ENCODE measurements at regions not wholly inside any gene's neighbourhood (a gene's known extent, or its start where the extent isn't known, plus 50 kb on each side); places are given as distances from the start of the nearest gene placed in this dataset.

- no peaks in the 10 kb centered on the region for H3K27me3 ChIP-seq (ENCODE audit: control insufficient read depth in 4 of 4, insufficient read depth in 4 of 4, low read length in 3 of 4)
- H3K9ac ChIP-seq (ENCODE audit: low read depth in 1 of 2, low read length in 2 of 2) = no peak overlapping the region
- H3K4me3 ChIP-seq (ENCODE audit: low read depth in 1 of 3, low read length in 3 of 3) = no peak overlapping the region
- no peak overlapping the region for H3K27ac ChIP-seq (ENCODE audit: low read depth in 1 of 2, low read length in 2 of 2)
- H3K9me3 ChIP-seq (ENCODE audit: control insufficient read depth in 4 of 4, low read length in 3 of 4) = no peaks in the 10 kb centered on the region
- H3K4me1 ChIP-seq (ENCODE audit: control insufficient read depth in 4 of 4, insufficient read depth in 4 of 4, low read length in 3 of 4) = no peaks in the 10 kb centered on the region
- H3K36me3 ChIP-seq (ENCODE audit: control insufficient read depth in 4 of 4, insufficient read depth in 3 of 4, low read depth in 1 of 4, low read length in 3 of 4) = no peaks in the 10 kb centered on the region
- no peak for TF ChIP-seq HNF4G (IDR thresholded peaks at IDR 0.05)
- no peak for TF ChIP-seq FOXA1 (IDR thresholded peaks at IDR 0.05)
- TF ChIP-seq CTCF (IDR thresholded peaks at IDR 0.05; ENCODE audit: low read depth, low read length, missing input control) = no peak
- no peak for TF ChIP-seq JUND (IDR thresholded peaks at IDR 0.05)
- no peak for TF ChIP-seq RAD21 (IDR thresholded peaks at IDR 0.05)
- WGBS = 88% methylated on average over 7 of the region's 7 CpGs
- no peak for DNase-seq (ENCODE audit: low spot score)
These were observed 51.2 kb upstream of the ROCK1 start for GRCh38 chr18:21162786-21163185.

- H3K9me3 ChIP-seq (ENCODE audit: control insufficient read depth in 4 of 4, low read length in 3 of 4) = no peaks in the 10 kb centered on the region
- no peaks in the 10 kb centered on the region for H3K27me3 ChIP-seq (ENCODE audit: control insufficient read depth in 4 of 4, insufficient read depth in 4 of 4, low read length in 3 of 4)
- no peak for DNase-seq (ENCODE audit: low spot score)
- TF ChIP-seq ATF3 (IDR thresholded peaks at IDR 0.05) (no peak), YY1 (IDR thresholded peaks at IDR 0.05) (peak; percentile 15)
- H3K36me3 ChIP-seq (ENCODE audit: control insufficient read depth in 4 of 4, insufficient read depth in 3 of 4, low read depth in 1 of 4, low read length in 3 of 4) = no peaks in the 10 kb centered on the region
- H3K9ac ChIP-seq (ENCODE audit: low read depth in 1 of 2, low read length in 2 of 2) = no peak overlapping the region
- H3K4me1 ChIP-seq (ENCODE audit: control insufficient read depth in 4 of 4, insufficient read depth in 4 of 4, low read length in 3 of 4) = no peaks in the 10 kb centered on the region
- H3K27ac ChIP-seq (ENCODE audit: low read depth in 1 of 2, low read length in 2 of 2) = no peak overlapping the region
- H3K4me3 ChIP-seq (ENCODE audit: low read depth in 1 of 3, low read length in 3 of 3) = no peak overlapping the region
- WGBS = 69% methylated on average over 6 of the region's 6 CpGs
These were observed 52.3 kb upstream of the ROCK1 start for GRCh38 chr18:21163647-21164547.

GRCh38 chr18:21164548-21165095 lies 53.0 kb upstream of the ROCK1 start:
- DNase-seq (ENCODE audit: low spot score) = no peak
- no peaks in the 10 kb centered on the region for H3K36me3 ChIP-seq (ENCODE audit: control insufficient read depth in 4 of 4, insufficient read depth in 3 of 4, low read depth in 1 of 4, low read length in 3 of 4)
- H3K4me1 ChIP-seq (ENCODE audit: control insufficient read depth in 4 of 4, insufficient read depth in 4 of 4, low read length in 3 of 4) = no peaks in the 10 kb centered on the region
- 76% methylated on average over 2 of the region's 2 CpGs for WGBS
- no peak overlapping the region for H3K4me3 ChIP-seq (ENCODE audit: low read depth in 1 of 3, low read length in 3 of 3)
- no peak overlapping the region for H3K9ac ChIP-seq (ENCODE audit: low read depth in 1 of 2, low read length in 2 of 2)
- no peaks in the 10 kb centered on the region for H3K9me3 ChIP-seq (ENCODE audit: control insufficient read depth in 4 of 4, low read length in 3 of 4)
- no peak overlapping the region for H3K27ac ChIP-seq (ENCODE audit: low read depth in 1 of 2, low read length in 2 of 2)
- no peaks in the 10 kb centered on the region for H3K27me3 ChIP-seq (ENCODE audit: control insufficient read depth in 4 of 4, insufficient read depth in 4 of 4, low read length in 3 of 4)
- no peak for TF ChIP-seq FOXA2 (IDR thresholded peaks at IDR 0.05)
- TF ChIP-seq ZBTB33 (IDR thresholded peaks at IDR 0.05) = no peak
- TF ChIP-seq RXRA (IDR thresholded peaks at IDR 0.05) = no peak
- no peak for TF ChIP-seq HNF4G (IDR thresholded peaks at IDR 0.05)
- TF ChIP-seq HNF4A (conservative IDR thresholded peaks at IDR 0.05) = no peak
- TF ChIP-seq FOXA1 (IDR thresholded peaks at IDR 0.05) = no peak
- TF ChIP-seq JUND (IDR thresholded peaks at IDR 0.05) = no peak
- TF ChIP-seq RAD21 (IDR thresholded peaks at IDR 0.05) = no peak
- no peak for TF ChIP-seq NR2F2 (IDR thresholded peaks at IDR 0.05)
- TF ChIP-seq CTCF (IDR thresholded peaks at IDR 0.05; ENCODE audit: low read depth, low read length, missing input control) = no peak
- no peak for TF ChIP-seq YY1 (IDR thresholded peaks at IDR 0.05)
- TF ChIP-seq EGR1 (IDR thresholded peaks at IDR 0.05; ENCODE audit: low read depth in 2 of 2) = no peak
- no peak for TF ChIP-seq MAX (IDR thresholded peaks at IDR 0.05)
- no peak for TF ChIP-seq REST (IDR thresholded peaks at IDR 0.05)
- TF ChIP-seq ATF3 (IDR thresholded peaks at IDR 0.05) = no peak

Data from liver (tissue), 8 donors.